ENCODE measurements at regions not wholly inside any gene's neighbourhood (a gene's known extent, or its start where the extent isn't known, plus 50 kb on each side); places are given as distances from the start of the nearest gene placed in this dataset.

GRCh38 chrX:17242470-17242869 lies 132.5 kb upstream of the NHS start:
- TF ChIP-seq, protein P1, sequence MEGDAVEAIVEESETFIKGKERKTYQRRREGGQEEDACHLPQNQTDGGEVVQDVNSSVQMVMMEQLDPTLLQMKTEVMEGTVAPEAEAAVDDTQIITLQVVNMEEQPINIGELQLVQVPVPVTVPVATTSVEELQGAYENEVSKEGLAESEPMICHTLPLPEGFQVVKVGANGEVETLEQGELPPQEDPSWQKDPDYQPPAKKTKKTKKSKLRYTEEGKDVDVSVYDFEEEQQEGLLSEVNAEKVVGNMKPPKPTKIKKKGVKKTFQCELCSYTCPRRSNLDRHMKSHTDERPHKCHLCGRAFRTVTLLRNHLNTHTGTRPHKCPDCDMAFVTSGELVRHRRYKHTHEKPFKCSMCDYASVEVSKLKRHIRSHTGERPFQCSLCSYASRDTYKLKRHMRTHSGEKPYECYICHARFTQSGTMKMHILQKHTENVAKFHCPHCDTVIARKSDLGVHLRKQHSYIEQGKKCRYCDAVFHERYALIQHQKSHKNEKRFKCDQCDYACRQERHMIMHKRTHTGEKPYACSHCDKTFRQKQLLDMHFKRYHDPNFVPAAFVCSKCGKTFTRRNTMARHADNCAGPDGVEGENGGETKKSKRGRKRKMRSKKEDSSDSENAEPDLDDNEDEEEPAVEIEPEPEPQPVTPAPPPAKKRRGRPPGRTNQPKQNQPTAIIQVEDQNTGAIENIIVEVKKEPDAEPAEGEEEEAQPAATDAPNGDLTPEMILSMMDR (IDR thresholded peaks at IDR 0.05; ENCODE audit: low read depth, low read length), result peak; percentile 81
- no peak for TF ChIP-seq EZH2phosphoT487 (IDR thresholded peaks at IDR 0.05; ENCODE audit: low read depth)

Data from OCI-LY3 (cell line).